ENCODE measurements at regions not wholly inside any gene's neighbourhood (a gene's known extent, or its start where the extent isn't known, plus 50 kb on each side); places are given as distances from the start of the nearest gene placed in this dataset.
"Not testable (repeated sequence)": the region's sequence is repeated elsewhere in the genome, so short reads cannot be mapped to it uniquely, and the experiment has no call there.

DNA sequence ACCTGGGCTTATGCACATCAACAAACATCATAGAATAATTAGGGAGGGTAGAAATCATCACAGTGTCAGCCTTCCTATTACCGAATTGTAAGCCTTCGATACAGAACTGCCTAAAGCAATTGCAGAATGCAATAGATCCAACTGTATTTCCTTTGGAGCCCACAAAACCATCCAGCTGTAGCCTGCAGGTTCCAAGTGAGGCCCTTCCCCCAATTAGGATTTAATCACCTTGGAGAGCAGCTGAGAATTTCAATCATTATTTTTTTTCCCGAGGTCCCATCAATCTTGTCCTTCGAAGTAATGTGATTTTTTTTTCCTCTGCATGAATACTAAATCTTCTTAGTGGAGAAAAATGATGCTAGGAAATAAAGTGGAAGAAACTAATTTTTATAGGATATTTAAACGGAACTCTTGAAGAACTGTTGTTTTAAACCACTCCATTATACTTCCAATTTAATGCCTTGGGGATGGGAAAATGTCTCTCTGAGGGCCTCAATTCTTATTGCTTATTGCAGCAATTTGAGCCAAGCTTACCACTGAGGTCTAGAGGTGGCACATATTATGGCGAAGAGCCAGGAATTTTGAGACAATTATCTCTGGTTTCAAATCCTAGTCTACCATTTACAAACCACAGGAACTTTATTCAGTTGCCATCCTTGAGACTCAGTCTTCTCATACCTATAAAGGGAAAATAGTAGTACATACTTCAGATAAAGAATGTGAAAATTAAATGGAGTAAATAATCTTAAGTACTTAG is 953.4 kb upstream of the IGFBP7 start:
- no peak for DNase-seq (ENCODE audit: low spot score)

- no peak for DNase-seq (ENCODE audit: low spot score)
Measured at GRCh38 chr4:58061967-58062366, 951.8 kb upstream of the IGFBP7 start.

GRCh38 chr4:58050439-58050838 is 940.3 kb upstream of the IGFBP7 start:
- DNase-seq (ENCODE audit: low spot score), result no peak

GRCh38 chr4:58048491-58048890 is 938.3 kb upstream of the IGFBP7 start:
- no peak for DNase-seq (ENCODE audit: low spot score)

DNA sequence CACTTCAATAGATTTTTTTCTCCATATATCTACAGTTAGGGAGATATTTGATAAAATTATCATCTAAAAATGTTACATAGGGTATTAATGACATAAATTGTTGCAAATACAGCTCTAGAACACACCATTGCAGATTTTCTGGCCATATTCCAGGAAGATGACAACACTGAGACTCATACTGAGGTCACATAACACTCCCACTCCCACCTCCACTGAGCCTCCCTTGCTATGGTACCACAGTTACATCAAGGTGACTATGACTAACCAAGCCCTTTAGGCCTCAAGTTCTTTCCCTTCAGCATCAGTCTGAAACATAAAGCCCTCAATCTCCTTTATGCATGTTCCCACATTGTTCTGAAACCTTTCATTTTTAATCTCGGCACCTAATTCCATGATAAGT is 932.0 kb upstream of the IGFBP7 start:
- no peak for DNase-seq (ENCODE audit: low spot score)

- no peak for DNase-seq (ENCODE audit: low spot score)
Measured at GRCh38 chr4:57993944-57994343, 883.8 kb upstream of the IGFBP7 start.

DNA sequence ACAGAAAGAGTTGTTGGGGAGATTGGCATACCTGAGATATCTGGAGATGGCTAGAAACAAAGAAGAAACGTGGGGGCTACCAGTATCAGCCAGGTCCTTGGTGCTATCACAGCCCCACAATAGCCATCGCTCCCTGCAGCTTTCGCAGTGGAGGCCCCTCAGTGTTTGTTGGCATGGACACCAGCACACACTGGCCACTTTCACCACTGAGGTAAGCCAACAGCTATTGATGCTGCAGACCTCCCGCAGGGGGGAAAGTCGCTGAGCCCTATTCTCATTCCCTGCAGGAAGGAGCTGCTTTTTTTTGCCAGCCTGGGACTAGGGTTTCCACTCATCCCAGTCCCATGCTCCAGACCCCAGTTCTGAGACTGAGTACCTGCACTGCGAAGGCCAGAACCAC is 879.2 kb upstream of the IGFBP7 start:
- no peak for DNase-seq (ENCODE audit: low spot score)

DNA sequence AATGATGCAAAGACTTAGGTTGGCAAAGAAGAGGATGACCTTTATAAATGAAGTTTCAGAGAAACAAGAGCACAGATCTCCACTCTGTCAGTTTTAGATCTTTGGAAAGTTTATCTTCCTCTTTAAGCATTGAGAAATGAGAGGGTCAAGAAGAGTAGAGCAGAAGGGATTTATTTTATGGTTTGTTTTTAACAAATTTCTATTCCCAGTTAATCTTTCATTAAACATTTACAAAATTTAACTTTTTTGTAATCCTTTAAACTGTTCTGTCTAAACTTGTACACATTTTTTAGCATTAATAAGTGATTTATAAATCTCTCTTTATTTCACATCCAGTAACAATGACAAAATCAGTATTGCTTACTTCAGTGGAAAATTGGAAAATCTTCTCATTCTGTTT is 875.0 kb upstream of the IGFBP7 start:
- no peak for DNase-seq (ENCODE audit: low spot score)

DNA sequence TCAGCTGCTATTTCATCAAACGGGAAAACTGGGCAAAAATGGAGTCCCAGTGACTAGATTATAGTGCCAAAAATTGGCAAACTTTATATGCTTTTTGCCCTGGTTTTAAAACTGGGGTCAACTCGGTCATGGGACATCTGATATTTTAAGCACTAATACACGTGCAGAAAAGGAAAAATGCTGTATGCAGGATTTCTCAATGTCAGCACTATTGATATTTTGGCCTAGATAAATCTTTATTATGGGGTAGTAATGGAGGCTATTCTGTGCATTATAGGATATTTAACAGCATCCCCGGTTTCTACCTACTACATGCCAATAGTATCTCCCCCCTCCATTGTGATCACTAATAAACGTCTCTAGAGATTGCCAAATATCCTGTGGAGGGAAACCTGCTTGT is 870.9 kb upstream of the IGFBP7 start:
- no peak for DNase-seq (ENCODE audit: low spot score)

DNA sequence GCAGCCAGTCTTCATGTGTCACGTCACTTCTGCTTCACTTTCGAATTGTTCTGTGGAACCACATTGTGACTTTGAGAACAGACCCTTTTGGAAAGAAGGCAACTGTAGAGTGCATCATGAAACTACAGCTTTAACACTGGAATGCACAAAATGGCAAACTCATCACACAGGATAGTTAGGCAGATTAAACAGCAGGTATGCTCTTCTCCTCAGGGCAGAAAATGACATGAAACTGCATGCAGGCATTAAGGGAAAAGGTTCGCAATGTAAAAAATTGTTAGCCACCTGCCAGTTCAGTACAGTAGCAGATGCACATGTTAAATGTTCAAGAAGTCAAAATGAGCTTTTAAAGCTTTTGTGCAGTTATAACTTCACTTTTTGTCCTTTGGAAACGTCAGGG is 864.6 kb upstream of the IGFBP7 start:
- no peak for DNase-seq (ENCODE audit: low spot score)

GRCh38 chr4:57973819-57974218 is 863.6 kb upstream of the IGFBP7 start:
- no peak for DNase-seq (ENCODE audit: low spot score)

- DNase-seq (ENCODE audit: low spot score), result no peak
Measured at GRCh38 chr4:57971261-57971660, 861.1 kb upstream of the IGFBP7 start.

DNA sequence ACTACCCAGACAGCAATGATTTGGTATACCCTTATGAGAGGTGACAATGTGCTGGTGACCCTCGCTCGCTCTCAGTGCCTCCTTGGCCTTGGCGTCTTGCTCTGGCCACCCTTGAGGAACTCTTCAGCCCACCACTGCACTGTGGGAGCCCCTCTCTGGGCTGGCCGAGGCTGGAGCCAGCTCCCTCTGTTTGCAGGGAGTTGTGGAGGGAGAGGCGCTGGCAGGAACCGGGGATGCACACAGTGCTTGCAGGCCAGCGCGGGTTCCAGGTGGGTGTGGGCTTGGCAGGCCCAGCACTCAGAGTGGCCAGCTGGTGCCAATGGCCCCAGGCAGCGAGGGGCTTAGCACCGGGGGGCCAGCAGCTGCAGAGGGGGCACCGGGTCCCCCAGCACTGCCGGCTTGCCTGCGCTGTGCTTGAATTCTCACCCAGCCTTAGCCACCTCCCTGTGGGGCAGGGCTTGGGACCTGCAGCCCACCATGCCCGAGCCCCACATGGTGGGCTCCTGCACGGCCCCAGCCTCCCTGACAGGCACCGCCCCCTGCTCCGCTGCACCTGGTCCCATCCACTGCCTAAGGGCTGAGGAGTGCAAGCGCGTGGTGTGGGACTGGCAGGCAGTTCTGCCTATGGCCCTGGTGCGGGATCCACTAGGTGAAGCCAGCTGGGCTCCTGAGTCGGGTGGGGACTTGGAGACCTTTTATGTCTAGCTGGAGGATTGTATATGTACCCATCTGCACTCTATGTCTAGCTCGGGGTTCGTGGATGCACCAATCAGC is 857.0 kb upstream of the IGFBP7 start:
- no peak for DNase-seq (ENCODE audit: low spot score)

- DNase-seq (ENCODE audit: low spot score), result not testable (repeated sequence)
Measured at GRCh38 chr4:57965431-57965830, 855.2 kb upstream of the IGFBP7 start.

DNA sequence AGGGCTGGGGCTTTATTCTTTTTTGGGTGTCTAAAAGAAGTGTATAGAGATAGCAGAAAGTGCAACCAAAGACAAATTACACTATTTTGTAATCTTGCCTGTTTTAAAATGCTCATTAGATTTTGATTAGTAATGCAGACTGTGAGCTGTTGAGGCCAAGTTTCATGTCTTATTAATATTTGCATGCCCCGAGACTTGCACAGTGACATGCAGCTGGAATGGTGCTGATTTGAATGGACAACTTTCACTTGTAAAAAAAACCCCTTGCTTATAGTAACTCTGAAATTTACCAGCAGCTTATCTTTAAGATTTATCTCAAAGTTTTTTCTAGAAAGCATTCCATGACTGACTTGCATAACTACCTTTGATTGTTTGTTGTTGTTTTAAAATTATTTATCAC is 835.1 kb upstream of the IGFBP7 start:
- no peak for DNase-seq (ENCODE audit: low spot score)

DNA sequence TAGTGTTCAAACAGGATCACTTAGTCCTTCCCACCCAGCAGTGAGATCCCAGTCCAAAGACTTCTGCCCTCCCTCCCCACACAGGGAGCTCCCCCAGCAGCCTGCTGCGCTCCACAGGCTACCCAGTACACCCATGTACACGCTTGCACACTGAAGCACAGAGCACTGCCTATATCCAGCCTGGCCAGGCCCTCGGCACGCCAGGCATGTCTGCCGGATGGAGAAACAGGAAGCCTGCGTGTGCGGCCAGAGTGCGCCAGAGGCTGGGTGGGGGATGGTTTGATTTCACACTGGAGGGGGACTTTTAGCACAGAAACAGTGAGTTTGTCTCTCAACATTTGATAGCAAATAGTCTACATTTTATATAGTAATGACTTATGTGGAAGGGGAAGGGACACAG is 833.5 kb upstream of the IGFBP7 start:
- DNase-seq (ENCODE audit: low spot score), result no peak

DNA sequence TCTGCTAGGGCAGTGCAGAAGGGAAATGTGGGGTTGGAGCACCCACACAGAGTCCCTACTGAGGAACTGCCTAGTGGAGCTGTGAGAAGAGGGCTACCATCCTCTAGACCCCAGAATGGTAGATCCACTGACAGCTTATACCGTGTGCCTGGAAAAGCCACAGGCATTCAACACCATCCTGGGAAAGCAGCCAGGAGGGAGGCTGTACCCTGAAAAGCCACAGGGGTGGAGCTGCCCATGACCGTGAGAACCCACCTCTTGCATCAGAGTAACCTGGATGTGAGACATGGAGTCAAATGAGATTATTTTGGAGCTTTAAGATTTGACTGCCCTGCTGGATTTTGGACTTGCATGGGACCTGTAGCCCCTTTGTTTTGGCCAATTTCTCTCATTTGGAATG is 827.1 kb upstream of the IGFBP7 start:
- not testable (repeated sequence) for DNase-seq (ENCODE audit: low spot score)

- DNase-seq (ENCODE audit: low spot score), result no peak
Measured at GRCh38 chr4:57926311-57926710, 816.1 kb upstream of the IGFBP7 start.

DNA sequence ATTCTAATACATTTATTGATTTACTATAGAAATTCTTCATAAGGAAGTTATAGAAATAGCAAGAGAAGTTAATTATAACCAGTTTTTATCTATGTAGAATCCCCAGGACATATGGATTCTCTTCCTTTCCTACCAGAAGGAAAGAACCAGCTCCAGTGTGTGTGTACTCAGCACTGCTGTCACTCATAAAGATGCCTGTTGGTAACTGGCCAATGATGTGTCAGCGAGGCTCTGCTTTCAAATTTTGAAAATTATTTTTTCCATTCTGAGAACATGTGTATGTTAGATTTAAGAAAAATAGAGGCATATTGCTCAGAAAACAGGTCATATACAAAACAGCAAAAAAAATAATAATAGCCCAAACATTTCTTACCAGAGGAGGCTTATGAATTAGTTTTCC is 814.8 kb upstream of the IGFBP7 start:
- DNase-seq (ENCODE audit: low spot score), result no peak

DNA sequence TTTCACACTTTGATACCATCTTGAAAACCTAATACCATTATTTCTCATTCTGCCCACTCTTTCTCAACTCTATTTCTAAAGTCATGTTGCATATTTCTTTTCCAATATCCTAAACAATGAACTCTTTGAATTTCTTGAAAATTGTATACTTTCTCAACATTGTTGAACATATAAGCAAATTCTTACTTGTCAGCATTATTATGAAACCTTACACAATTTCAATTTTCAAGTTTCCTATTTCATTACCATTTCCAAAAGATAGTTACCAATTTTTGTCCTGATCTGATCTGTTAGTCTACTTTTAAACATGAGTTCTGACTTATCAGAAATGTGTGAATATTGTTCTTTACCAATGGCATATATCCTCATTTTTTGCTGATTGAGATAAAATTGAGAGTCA is 806.3 kb upstream of the IGFBP7 start:
- no peak for DNase-seq (ENCODE audit: low spot score)

DNA sequence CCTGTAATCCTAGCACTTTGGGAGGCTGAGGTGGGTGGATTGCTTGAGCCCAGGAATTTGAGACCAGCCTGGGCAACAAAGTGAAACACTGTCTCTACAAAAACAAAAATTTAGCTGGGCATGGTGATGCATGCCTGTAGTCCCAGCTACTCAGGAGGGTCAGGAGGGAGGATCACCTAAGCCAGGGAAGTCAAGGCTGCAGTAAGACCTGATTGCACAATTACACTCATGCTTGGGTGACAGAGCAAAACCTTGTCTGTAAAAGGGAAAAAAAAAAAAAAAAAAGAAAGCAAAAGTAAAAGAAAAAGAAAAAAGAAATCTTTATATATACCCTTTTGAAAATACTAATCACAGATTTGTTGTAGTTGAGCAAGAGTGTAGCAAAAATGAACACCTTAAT is 801.0 kb upstream of the IGFBP7 start:
- no peak for DNase-seq (ENCODE audit: low spot score)

GRCh38 chr4:57910151-57910550 is 800.0 kb upstream of the IGFBP7 start:
- DNase-seq (ENCODE audit: low spot score), result no peak

- DNase-seq (ENCODE audit: low spot score), result no peak
Measured at GRCh38 chr4:57905965-57906364, 795.8 kb upstream of the IGFBP7 start.

GRCh38 chr4:57877047-57877458 is 766.9 kb upstream of the IGFBP7 start:
- DNase-seq (ENCODE audit: low spot score), result no peak
